ENCODE measurements at regions not wholly inside any gene's neighbourhood (a gene's known extent, or its start where the extent isn't known, plus 50 kb on each side); places are given as distances from the start of the nearest gene placed in this dataset.

DNA sequence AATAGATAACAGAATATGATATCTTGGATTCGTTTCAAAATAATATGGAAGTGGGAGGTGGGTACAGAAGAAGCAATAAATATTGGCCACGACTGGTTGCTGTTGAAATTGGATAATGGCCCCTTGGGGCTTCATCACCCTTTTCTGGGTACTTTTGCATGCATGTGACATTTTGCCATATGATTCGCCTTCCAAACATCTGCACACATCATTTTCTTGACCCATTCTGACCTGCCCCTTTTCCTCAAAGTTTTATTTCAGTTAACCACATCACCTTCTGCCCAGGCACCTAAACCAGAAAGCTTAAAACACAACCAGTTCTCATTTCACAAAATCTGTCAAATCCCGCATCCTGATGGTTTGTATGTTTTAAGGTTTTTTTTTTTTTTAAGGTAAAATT, 116.7 kb upstream of the AGAP1 start:
- TF ChIP-seq TAF1 (IDR thresholded peaks at IDR 0.05; ENCODE audit: low read depth, low read length) (no peak), POLR2A (IDR thresholded peaks at IDR 0.05; ENCODE audit: low read depth, low read length) (no peak), SPI1 (IDR thresholded peaks at IDR 0.05; ENCODE audit: low read depth, low read length) (no peak)

Data from GM12891 (cell line).